ENCODE measurements at regions not wholly inside any gene's neighbourhood (a gene's known extent, or its start where the extent isn't known, plus 50 kb on each side); places are given as distances from the start of the nearest gene placed in this dataset.
"Not testable (repeated sequence)": the region's sequence is repeated elsewhere in the genome, so short reads cannot be mapped to it uniquely, and the experiment has no call there.

- H3K4me3 ChIP-seq (ENCODE audit: control insufficient read depth, low read depth, low read length) = no peak overlapping the region
- DNase-seq (ENCODE audit: low read depth) = no peak
- TF ChIP-seq, protein P1, sequence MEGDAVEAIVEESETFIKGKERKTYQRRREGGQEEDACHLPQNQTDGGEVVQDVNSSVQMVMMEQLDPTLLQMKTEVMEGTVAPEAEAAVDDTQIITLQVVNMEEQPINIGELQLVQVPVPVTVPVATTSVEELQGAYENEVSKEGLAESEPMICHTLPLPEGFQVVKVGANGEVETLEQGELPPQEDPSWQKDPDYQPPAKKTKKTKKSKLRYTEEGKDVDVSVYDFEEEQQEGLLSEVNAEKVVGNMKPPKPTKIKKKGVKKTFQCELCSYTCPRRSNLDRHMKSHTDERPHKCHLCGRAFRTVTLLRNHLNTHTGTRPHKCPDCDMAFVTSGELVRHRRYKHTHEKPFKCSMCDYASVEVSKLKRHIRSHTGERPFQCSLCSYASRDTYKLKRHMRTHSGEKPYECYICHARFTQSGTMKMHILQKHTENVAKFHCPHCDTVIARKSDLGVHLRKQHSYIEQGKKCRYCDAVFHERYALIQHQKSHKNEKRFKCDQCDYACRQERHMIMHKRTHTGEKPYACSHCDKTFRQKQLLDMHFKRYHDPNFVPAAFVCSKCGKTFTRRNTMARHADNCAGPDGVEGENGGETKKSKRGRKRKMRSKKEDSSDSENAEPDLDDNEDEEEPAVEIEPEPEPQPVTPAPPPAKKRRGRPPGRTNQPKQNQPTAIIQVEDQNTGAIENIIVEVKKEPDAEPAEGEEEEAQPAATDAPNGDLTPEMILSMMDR (IDR thresholded peaks at IDR 0.05; ENCODE audit: control insufficient read depth, insufficient read depth, low read depth, low read length, missing control alignments) = no peak
These were observed 99.2 kb downstream of the DHRS2 start for GRCh38 chr14:23735394-23735793.

GRCh38 chr14:23744368-23744767 lies 108.2 kb downstream of the DHRS2 start:
- not testable (repeated sequence) for DNase-seq (ENCODE audit: low read depth); H3K4me3 ChIP-seq (ENCODE audit: control insufficient read depth, low read depth, low read length)

DNA sequence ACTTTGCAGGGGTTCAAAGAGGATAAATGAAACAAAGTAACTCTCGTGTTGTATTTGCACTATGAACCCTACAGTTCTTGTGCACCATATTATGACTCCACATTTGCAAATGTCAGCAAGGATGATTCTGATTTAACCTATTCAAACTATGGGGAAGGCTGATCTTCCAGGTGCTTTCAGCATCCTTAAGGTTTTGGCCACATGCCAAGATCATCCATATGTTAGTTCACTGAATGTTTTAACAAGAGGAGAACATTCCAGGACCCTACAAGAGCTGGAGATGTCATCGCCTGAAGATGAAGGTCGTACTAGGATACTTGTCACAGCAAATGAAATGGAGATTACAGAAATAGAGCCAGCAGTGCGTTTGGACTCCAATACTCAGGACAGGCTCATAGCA lies 114.2 kb downstream of the DHRS2 start:
- no peak overlapping the region for H3K4me3 ChIP-seq (ENCODE audit: control insufficient read depth, low read depth, low read length)
- DNase-seq (ENCODE audit: low read depth) = no peak
- TF ChIP-seq, protein P1 (IDR thresholded peaks at IDR 0.05; ENCODE audit: control insufficient read depth, insufficient read depth, low read depth, low read length, missing control alignments) = no peak

- H3K4me3 ChIP-seq (ENCODE audit: control insufficient read depth, low read depth, low read length) = no peak overlapping the region
- TF ChIP-seq, protein P1 (IDR thresholded peaks at IDR 0.05; ENCODE audit: control insufficient read depth, insufficient read depth, low read depth, low read length, missing control alignments) = no peak
- DNase-seq (ENCODE audit: low read depth) = no peak
These were observed 115.5 kb downstream of the DHRS2 start for GRCh38 chr14:23751616-23752015.

DNA sequence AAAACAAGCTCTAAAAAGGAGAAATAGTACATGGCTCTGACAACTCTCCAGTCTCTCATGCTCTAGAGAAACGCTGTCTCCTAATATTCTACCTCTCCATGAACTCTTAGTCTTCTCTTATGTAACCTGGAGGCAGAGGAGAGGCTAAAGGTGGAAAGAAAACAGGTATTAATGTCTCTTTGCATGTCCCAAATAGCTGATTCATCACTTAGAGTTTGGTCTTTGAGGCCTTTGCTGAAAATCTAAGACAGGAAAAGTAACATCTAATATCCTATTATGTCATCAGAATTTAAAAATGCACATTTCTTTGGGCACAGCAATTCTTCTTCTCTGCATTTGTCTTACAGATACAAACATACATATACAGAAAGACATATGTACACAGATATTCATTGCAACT lies 127.2 kb downstream of the DHRS2 start:
- TF ChIP-seq, protein P1 (IDR thresholded peaks at IDR 0.05; ENCODE audit: control insufficient read depth, insufficient read depth, low read depth, low read length, missing control alignments) = no peak
- no peak for DNase-seq (ENCODE audit: low read depth)
- no peak overlapping the region for H3K4me3 ChIP-seq (ENCODE audit: control insufficient read depth, low read depth, low read length)

DNA sequence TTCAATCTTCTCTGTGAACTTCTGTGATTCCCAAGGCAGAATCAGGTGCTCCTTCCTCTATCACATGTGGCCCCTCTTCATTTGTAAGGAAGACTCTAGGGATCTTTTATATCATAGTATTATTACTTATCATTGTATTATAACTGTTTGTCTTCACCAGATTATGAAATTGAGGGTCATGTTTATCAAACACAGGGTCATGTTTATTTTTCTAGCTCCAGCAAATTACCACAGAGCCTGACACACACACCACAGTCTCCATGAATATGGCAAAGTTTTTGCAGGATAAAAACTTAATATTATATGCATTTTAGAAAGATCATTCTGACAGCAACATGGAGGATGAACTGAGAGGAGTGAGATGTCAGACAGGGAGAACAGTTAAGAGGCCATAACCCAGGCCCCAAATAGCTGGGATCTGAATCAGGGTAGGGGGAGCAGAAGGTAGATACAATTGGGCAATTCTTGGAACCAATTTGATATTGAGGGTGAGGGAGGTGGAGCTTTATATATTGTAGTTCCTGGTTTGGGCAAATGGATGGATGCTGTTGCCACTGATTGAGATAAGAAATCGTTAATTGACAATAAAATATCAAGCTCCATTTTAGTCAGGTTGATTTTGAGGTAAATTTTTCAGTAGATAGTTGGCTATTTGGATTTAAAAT lies 130.7 kb downstream of the DHRS2 start:
- TF ChIP-seq, protein P1 (IDR thresholded peaks at IDR 0.05; ENCODE audit: control insufficient read depth, insufficient read depth, low read depth, low read length, missing control alignments) = no peak
- no peak for DNase-seq (ENCODE audit: low read depth)
- no peak overlapping the region for H3K4me3 ChIP-seq (ENCODE audit: control insufficient read depth, low read depth, low read length)

DNA sequence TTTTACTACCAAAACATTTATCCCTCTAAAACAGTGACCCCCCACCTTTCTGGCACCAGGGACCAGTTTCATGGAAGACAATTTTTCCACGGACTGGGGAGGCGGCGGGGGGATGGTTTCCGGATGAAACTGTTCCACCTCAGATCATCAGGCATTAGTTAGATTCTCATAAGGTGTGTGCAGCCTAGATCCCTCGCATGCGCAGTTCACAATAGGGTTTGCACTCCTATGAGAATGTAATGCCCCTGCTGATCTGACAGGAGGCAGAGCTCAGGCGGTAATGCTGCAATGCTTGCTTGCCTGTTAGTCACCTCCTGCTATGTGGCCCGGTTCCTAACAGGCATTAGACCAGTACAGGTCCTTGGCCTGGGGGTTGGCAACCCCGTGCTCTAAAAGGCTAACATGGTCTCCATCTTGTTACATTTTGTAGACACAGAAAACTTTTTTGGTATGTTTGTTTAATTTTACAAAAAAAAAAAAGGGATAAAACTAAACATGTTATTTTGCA lies 133.1 kb downstream of the DHRS2 start:
- H3K4me3 ChIP-seq (ENCODE audit: control insufficient read depth, low read depth, low read length); DNase-seq (ENCODE audit: low read depth): not testable (repeated sequence)

DNA sequence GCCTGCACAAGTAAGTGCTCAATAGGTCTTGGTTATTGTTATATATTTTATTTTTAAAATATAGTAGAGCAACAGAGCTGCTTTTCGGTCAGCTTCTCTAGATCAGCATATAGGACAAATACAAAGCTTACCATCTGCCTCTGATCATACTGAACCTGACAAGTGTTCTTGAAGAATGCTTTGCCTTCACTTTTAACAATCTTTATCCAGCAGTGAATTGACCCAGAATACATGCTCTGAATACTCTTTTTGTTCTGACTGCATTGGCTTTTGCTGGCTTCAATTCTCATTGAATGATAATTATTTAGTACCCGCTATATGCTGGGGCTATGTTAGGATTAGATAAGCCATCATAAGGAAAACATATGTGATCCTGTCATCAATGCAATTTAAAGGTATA lies 137.8 kb downstream of the DHRS2 start:
- TF ChIP-seq, protein P1 (IDR thresholded peaks at IDR 0.05; ENCODE audit: control insufficient read depth, insufficient read depth, low read depth, low read length, missing control alignments) = no peak
- DNase-seq (ENCODE audit: low read depth) = no peak
- H3K4me3 ChIP-seq (ENCODE audit: control insufficient read depth, low read depth, low read length) = no peak overlapping the region
